Activated naive CD8-positive, alpha-beta T cell treated with anti-CD3 and anti-CD28 coated beads, Interleukin-2, amount 50 U/mL, for 24 hours (primary cell): ENCODE measurements at regions not wholly inside any gene's neighbourhood (a gene's known extent, or its start where the extent isn't known, plus 50 kb on each side); places are given as distances from the start of the nearest gene placed in this dataset.

Experiments used
- ATAC-seq: fragments of 150-1000 bp; cut with Tn5 transposase; one replicate; pipeline ENCODE4 v1.10.0; 2021
- DNase-seq: peaks from one replicate; pipeline ENCODE4 v3.0.0; 2021
- H3K27ac Mint-ChIP-seq: one replicate; pipeline ENCODE4 v1.8.0; 2021; ENCODE audit warnings: mild to moderate bottlenecking, mixed read lengths
- H3K27me3 Mint-ChIP-seq: one replicate; pipeline ENCODE4 v1.8.0; 2021; ENCODE audit warnings: mixed read lengths
- H3K36me3 Mint-ChIP-seq: one replicate; pipeline ENCODE4 v1.8.0; 2021; ENCODE audit warnings: low read depth, mixed read lengths
- H3K4me1 Mint-ChIP-seq: one replicate; pipeline ENCODE4 v1.8.0; 2021; ENCODE audit warnings: mixed read lengths
- H3K4me3 Mint-ChIP-seq: one replicate; pipeline ENCODE4 v1.8.0; 2021; ENCODE audit warnings: mild to moderate bottlenecking, moderate library complexity, mixed read lengths
- H3K9me3 Mint-ChIP-seq: one replicate; pipeline ENCODE4 v1.8.0; 2021; ENCODE audit warnings: mixed read lengths

GRCh38 chr6:18961566-18961965 is 574.4 kb downstream of the RNF144B start:
- no peak for ATAC-seq
- H3K4me1 Mint-ChIP-seq, result no peaks in the 10 kb centered on the region
- H3K4me3 Mint-ChIP-seq, result no peak overlapping the region
- no peak overlapping the region for H3K27ac Mint-ChIP-seq
- no peaks in the 10 kb centered on the region for H3K27me3 Mint-ChIP-seq
- H3K36me3 Mint-ChIP-seq, result no peaks in the 10 kb centered on the region
- DNase-seq, result no peak
- H3K9me3 Mint-ChIP-seq, result peaks cover 3% of the 10 kb centered on the region

- no peak for ATAC-seq
- H3K36me3 Mint-ChIP-seq, result no peaks in the 10 kb centered on the region
- H3K4me1 Mint-ChIP-seq, result no peaks in the 10 kb centered on the region
- no peak for DNase-seq
- H3K27ac Mint-ChIP-seq, result no peak overlapping the region
- no peaks in the 10 kb centered on the region for H3K27me3 Mint-ChIP-seq
- no peak overlapping the region for H3K4me3 Mint-ChIP-seq
- H3K9me3 Mint-ChIP-seq, result no peaks in the 10 kb centered on the region
Observed at GRCh38 chr6:18962361-18962905, 575.3 kb downstream of the RNF144B start.

GRCh38 chr6:18963439-18963838 is 576.3 kb downstream of the RNF144B start:
- Mint-ChIP-seq H3K9me3 (no peaks in the 10 kb centered on the region), H3K27ac (no peak overlapping the region), H3K27me3 (no peaks in the 10 kb centered on the region), H3K4me1 (no peaks in the 10 kb centered on the region), H3K36me3 (no peaks in the 10 kb centered on the region), H3K4me3 (no peak overlapping the region)
- ATAC-seq (no peak), DNase-seq (no peak)

- Mint-ChIP-seq H3K4me1 (no peaks in the 10 kb centered on the region), H3K27me3 (no peaks in the 10 kb centered on the region), H3K9me3 (no peaks in the 10 kb centered on the region), H3K27ac (no peak overlapping the region), H3K36me3 (no peaks in the 10 kb centered on the region), H3K4me3 (no peak overlapping the region)
- DNase-seq (no peak), ATAC-seq (no peak)
Observed at GRCh38 chr6:18973251-18973650, 586.1 kb downstream of the RNF144B start.

GRCh38 chr6:18976091-18976490 is 588.9 kb downstream of the RNF144B start:
- Mint-ChIP-seq H3K4me1 (no peaks in the 10 kb centered on the region), H3K4me3 (no peak overlapping the region), H3K27ac (no peak overlapping the region), H3K36me3 (no peaks in the 10 kb centered on the region), H3K9me3 (no peaks in the 10 kb centered on the region), H3K27me3 (no peaks in the 10 kb centered on the region)
- DNase-seq (no peak), ATAC-seq (no peak)

GRCh38 chr6:18976966-18977365 is 589.8 kb downstream of the RNF144B start:
- no peak for ATAC-seq
- Mint-ChIP-seq H3K27me3 (no peaks in the 10 kb centered on the region), H3K4me3 (no peak overlapping the region), H3K4me1 (no peaks in the 10 kb centered on the region), H3K27ac (no peak overlapping the region), H3K9me3 (no peaks in the 10 kb centered on the region), H3K36me3 (no peaks in the 10 kb centered on the region)
- DNase-seq, result no peak

- Mint-ChIP-seq H3K27me3 (no peaks in the 10 kb centered on the region), H3K36me3 (no peaks in the 10 kb centered on the region), H3K9me3 (no peaks in the 10 kb centered on the region), H3K4me3 (no peak overlapping the region), H3K4me1 (no peaks in the 10 kb centered on the region), H3K27ac (no peak overlapping the region)
- no peak for ATAC-seq
- no peak for DNase-seq
Observed at GRCh38 chr6:18978337-18979128, 591.4 kb downstream of the RNF144B start.

GRCh38 chr6:18985061-18985460 is 597.9 kb downstream of the RNF144B start:
- H3K9me3 Mint-ChIP-seq, result no peaks in the 10 kb centered on the region
- peaks cover 2% of the 10 kb centered on the region for H3K27me3 Mint-ChIP-seq
- H3K4me1 Mint-ChIP-seq, result no peaks in the 10 kb centered on the region
- no peak overlapping the region for H3K4me3 Mint-ChIP-seq
- H3K36me3 Mint-ChIP-seq, result no peaks in the 10 kb centered on the region
- DNase-seq (no peak), ATAC-seq (no peak)
- no peak overlapping the region for H3K27ac Mint-ChIP-seq

GRCh38 chr6:18985996-18986395 is 598.8 kb downstream of the RNF144B start:
- Mint-ChIP-seq H3K9me3 (no peaks in the 10 kb centered on the region), H3K4me1 (peaks cover 2% of the 10 kb centered on the region), H3K4me3 (no peak overlapping the region), H3K27me3 (peaks cover 2% of the 10 kb centered on the region), H3K27ac (no peak overlapping the region), H3K36me3 (no peaks in the 10 kb centered on the region)
- ATAC-seq (no peak), DNase-seq (no peak)

- Mint-ChIP-seq H3K36me3 (no peaks in the 10 kb centered on the region), H3K4me1 (peaks cover 2% of the 10 kb centered on the region), H3K27me3 (peaks cover 2% of the 10 kb centered on the region), H3K9me3 (no peaks in the 10 kb centered on the region), H3K4me3 (no peak overlapping the region), H3K27ac (no peak overlapping the region)
- no peak for ATAC-seq
- DNase-seq, result no peak
Observed at GRCh38 chr6:18988636-18989035, 601.5 kb downstream of the RNF144B start.

GRCh38 chr6:18990059-18990978 is 603.2 kb downstream of the RNF144B start:
- Mint-ChIP-seq H3K9me3 (no peaks in the 10 kb centered on the region), H3K27ac (no peak overlapping the region), H3K27me3 (peaks cover 2% of the 10 kb centered on the region), H3K36me3 (no peaks in the 10 kb centered on the region), H3K4me3 (no peak overlapping the region), H3K4me1 (peaks cover 2% of the 10 kb centered on the region)
- ATAC-seq (no peak), DNase-seq (peak; percentile 32)

- H3K36me3 Mint-ChIP-seq, result no peaks in the 10 kb centered on the region
- H3K27ac Mint-ChIP-seq, result no peak overlapping the region
- no peaks in the 10 kb centered on the region for H3K9me3 Mint-ChIP-seq
- DNase-seq, result no peak
- no peaks in the 10 kb centered on the region for H3K27me3 Mint-ChIP-seq
- no peak overlapping the region for H3K4me3 Mint-ChIP-seq
- H3K4me1 Mint-ChIP-seq, result no peaks in the 10 kb centered on the region
- ATAC-seq, result no peak
Observed at GRCh38 chr6:18997375-18997826, 610.3 kb downstream of the RNF144B start.

GRCh38 chr6:19002976-19003560 is 615.9 kb downstream of the RNF144B start:
- DNase-seq (no peak), ATAC-seq (no peak)
- Mint-ChIP-seq H3K9me3 (peaks cover 5% of the 10 kb centered on the region), H3K4me1 (no peaks in the 10 kb centered on the region), H3K36me3 (no peaks in the 10 kb centered on the region), H3K27ac (no peak overlapping the region), H3K27me3 (no peaks in the 10 kb centered on the region), H3K4me3 (no peak overlapping the region)

GRCh38 chr6:19004176-19004575 is 617.0 kb downstream of the RNF144B start:
- Mint-ChIP-seq H3K27ac (no peak overlapping the region), H3K9me3 (peaks cover 5% of the 10 kb centered on the region), H3K36me3 (no peaks in the 10 kb centered on the region), H3K4me3 (no peak overlapping the region), H3K27me3 (no peaks in the 10 kb centered on the region), H3K4me1 (no peaks in the 10 kb centered on the region)
- ATAC-seq, result no peak
- no peak for DNase-seq
